ENCODE measurements at regions not wholly inside any gene's neighbourhood (a gene's known extent, or its start where the extent isn't known, plus 50 kb on each side); places are given as distances from the start of the nearest gene placed in this dataset.

- H2BK15ac ChIP-seq (ENCODE audit: low read depth, low read length), result no peak overlapping the region
- H3K18ac ChIP-seq (ENCODE audit: insufficient read length, low read depth, low read length), result no peak overlapping the region
- H3K4me2 ChIP-seq (ENCODE audit: insufficient read depth, insufficient read length, low read length), result no peak overlapping the region
- no peaks in the 10 kb centered on the region for H3K4me1 ChIP-seq (ENCODE audit: insufficient read depth, low read length)
- no peak overlapping the region for H3T11ph ChIP-seq (ENCODE audit: low read length)
- Mint-ChIP-seq H3K4me3 (no peak overlapping the region), H3K9me3 (no peaks in the 10 kb centered on the region), H3K36me3 (ENCODE audit: insufficient read depth in 1 of 3, low read depth in 3 of 3) (no peaks in the 10 kb centered on the region), H3K4me1 (no peaks in the 10 kb centered on the region), H3K27ac (no peak overlapping the region), H3K27me3 (ENCODE audit: low read depth) (no peaks in the 10 kb centered on the region)
- H2BK120ac ChIP-seq (ENCODE audit: low read depth, low read length, poor library complexity, severe bottlenecking), result no peak overlapping the region
- no peak overlapping the region for H2AK5ac ChIP-seq (ENCODE audit: insufficient read length, low read length)
- no peak overlapping the region for H3K27ac ChIP-seq (ENCODE audit: insufficient read length, low read depth, low read length)
- no peak for TF ChIP-seq CTCF (conservative IDR thresholded peaks at IDR 0.05)
- H3K23ac ChIP-seq (ENCODE audit: insufficient read length, low read depth, low read length), result no peak overlapping the region
- H4K20me1 ChIP-seq (ENCODE audit: control insufficient read depth, insufficient read depth, insufficient read length), result no peaks in the 10 kb centered on the region
- no peak overlapping the region for H4K5ac ChIP-seq (ENCODE audit: insufficient read length, low read depth, low read length)
- H2BK20ac ChIP-seq (ENCODE audit: low read depth, low read length, poor library complexity, severe bottlenecking), result no peak overlapping the region
- H2BK12ac ChIP-seq (ENCODE audit: insufficient read length, low read depth, low read length), result no peak overlapping the region
- H4K91ac ChIP-seq (ENCODE audit: insufficient read length, low read depth, low read length), result no peak overlapping the region
- H3K4ac ChIP-seq (ENCODE audit: low read depth, low read length), result no peak overlapping the region
- no peak overlapping the region for H3K14ac ChIP-seq (ENCODE audit: insufficient read depth, low read length)
- H3K9ac ChIP-seq (ENCODE audit: extremely low read depth, insufficient read length, low read length), result no peak overlapping the region
- no peaks in the 10 kb centered on the region for H3K79me1 ChIP-seq (ENCODE audit: insufficient read depth, low read depth, low read length, poor library complexity, severe bottlenecking)
- no peak overlapping the region for H2BK5ac ChIP-seq (ENCODE audit: insufficient read length, low read length)
- no peaks in the 10 kb centered on the region for H3K9me3 ChIP-seq (ENCODE audit: control insufficient read depth, low read depth, low read length)
- no peak overlapping the region for H3K56ac ChIP-seq (ENCODE audit: insufficient read length, low read depth, low read length)
- WGBS (ENCODE audit: extremely low coverage, insufficient read length, low lambda C conversion rate), result no CpG with 5 or more reads among the region's 1 CpG
- no peaks in the 10 kb centered on the region for H3K23me2 ChIP-seq (ENCODE audit: insufficient read length, low read depth, low read length, poor library complexity, severe bottlenecking)
- no peak overlapping the region for H2AFZ ChIP-seq (ENCODE audit: low read length)
- H4K8ac ChIP-seq (replicated peaks; ENCODE audit: insufficient read length, low read depth, low read length), result no peak overlapping the region
- DNase-seq, result no peak
- H3K79me2 ChIP-seq (ENCODE audit: insufficient read depth, low read length), result no peaks in the 10 kb centered on the region
- no peaks in the 10 kb centered on the region for H3K27me3 ChIP-seq (ENCODE audit: insufficient read depth, low read length)
These were observed 197.3 kb downstream of the CENPW start for GRCh38 chr6:126537061-126537816.

Measured in H9 (cell line).